Omental fat pad (tissue), 3 donors: ENCODE measurements at regions not wholly inside any gene's neighbourhood (a gene's known extent, or its start where the extent isn't known, plus 50 kb on each side); places are given as distances from the start of the nearest gene placed in this dataset.

ENCODE experiments used
- ATAC-seq: fragments of 150-250 bp; one replicate; pipeline ENCODE4 v1.9.1; 2016; ENCODE audit warnings: mild to moderate bottlenecking, moderate library complexity; ENCODE audit not compliant: low FRiP score
- DNase-seq: peaks from one replicate; pipeline ENCODE4 v3.0.0-alpha.2; 2019; ENCODE audit warnings: low spot score
- TF ChIP-seq, protein P1 (sequence below), 3 donors: fragments of 450-650 bp; IDR thresholded peaks; one replicate each; pipeline ENCODE4 v1.5.1; 2016 to 2017; ENCODE audit warnings: antibody characterized with exemption in 3 of 3, mild to moderate bottlenecking in 3 of 3, moderate library complexity in 2 of 3

DNA sequence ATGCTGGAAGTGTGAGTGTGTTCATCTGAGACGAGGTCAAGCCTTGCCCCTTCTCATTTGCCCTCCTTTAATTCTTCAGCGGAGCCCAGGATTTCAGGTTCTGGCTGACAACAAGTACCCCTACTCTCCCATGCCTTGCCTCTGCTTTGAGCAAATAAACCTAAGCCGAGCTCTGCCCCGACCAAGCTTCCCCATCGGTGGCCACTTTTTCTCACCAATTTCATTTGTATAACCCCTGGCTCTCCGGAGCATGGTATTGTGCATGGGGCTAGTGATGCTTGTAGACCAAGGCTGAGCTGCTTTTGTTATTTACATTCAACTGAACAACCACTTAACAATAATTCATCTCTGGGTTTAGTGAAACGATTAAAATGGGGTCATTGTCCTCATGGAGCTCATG, 100.2 kb upstream of the RAB3GAP2 start:
- DNase-seq, result no peak
- TF ChIP-seq, protein P1, sequence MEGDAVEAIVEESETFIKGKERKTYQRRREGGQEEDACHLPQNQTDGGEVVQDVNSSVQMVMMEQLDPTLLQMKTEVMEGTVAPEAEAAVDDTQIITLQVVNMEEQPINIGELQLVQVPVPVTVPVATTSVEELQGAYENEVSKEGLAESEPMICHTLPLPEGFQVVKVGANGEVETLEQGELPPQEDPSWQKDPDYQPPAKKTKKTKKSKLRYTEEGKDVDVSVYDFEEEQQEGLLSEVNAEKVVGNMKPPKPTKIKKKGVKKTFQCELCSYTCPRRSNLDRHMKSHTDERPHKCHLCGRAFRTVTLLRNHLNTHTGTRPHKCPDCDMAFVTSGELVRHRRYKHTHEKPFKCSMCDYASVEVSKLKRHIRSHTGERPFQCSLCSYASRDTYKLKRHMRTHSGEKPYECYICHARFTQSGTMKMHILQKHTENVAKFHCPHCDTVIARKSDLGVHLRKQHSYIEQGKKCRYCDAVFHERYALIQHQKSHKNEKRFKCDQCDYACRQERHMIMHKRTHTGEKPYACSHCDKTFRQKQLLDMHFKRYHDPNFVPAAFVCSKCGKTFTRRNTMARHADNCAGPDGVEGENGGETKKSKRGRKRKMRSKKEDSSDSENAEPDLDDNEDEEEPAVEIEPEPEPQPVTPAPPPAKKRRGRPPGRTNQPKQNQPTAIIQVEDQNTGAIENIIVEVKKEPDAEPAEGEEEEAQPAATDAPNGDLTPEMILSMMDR (IDR thresholded peaks at IDR 0.05), result no peak
- ATAC-seq, result no peak

DNA sequence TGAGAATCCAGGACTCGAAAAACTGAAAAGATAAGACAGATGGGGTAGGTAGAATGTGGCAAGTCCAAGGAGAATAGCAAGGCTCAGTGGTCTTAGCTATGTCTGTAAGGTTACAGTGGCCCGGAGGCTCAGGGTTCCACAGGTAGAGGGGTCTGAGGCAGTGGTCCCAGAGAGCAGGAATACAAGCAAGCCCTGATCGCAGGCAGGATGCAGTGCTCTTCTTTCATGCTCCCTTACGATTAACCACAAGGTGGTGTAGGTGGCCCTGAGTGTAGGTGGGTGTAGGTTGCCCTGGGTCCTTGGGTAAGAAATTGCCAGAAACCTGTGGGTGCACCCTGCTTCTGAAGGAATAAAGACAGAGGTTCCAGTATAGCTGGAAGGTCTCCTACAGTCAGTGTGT, 99.1 kb upstream of the RAB3GAP2 start:
- ATAC-seq (no peak), DNase-seq (no peak)
- TF ChIP-seq, protein P1 (IDR thresholded peaks at IDR 0.05), result no peak

DNA sequence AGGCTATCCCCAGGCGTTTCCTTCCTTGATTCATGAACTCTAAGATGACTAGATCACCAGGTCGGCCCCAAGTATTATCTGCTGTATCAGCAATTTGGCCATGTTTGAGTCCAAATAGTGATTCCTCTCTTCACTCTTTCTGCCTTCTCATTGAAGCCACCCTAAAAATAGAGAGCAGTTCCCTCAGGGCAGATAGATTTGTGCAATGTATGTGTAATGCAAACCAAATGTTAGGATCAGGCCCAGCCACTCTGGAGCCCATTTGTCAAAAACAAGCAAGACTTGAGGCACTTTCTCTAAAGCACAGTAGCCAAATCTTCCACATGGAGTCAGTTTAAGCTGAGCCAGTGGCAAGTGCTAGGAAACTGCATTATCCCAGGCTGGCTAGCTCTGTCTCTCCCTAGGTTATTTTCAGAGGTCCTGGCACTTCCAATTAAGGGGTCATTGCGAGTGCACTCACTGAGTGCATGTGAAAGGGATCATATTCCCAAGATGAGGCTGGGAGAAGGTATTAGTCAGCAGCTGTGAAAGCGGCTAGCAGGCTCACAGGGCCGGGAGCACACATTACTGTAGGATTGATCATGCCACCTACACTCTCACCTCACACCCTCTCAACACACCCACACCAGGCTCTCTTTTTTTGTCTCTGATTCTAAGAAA, 97.9 kb upstream of the RAB3GAP2 start:
- TF ChIP-seq, protein P1 (IDR thresholded peaks at IDR 0.05), result no peak
- no peak for ATAC-seq
- DNase-seq, result no peak

DNA sequence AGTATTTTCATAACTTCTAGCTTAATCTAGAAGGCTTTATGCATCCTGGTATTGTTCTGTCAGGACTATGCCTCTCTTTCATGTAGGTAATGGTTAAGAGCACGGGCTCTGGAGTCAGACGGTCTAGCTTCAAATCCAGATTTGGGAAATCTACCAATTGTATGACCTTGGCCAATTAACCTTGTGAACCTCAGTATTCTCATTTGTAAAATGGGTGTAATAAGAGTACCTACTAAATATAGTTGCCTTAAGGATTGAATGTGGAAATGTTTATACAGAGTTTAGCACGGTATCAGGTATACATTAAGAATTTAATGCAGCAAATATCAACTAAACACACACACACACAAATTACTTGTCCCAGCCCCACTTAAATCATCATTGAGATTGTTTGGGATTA, 97.3 kb upstream of the RAB3GAP2 start:
- no peak for DNase-seq
- TF ChIP-seq, protein P1 (IDR thresholded peaks at IDR 0.05), result no peak
- no peak for ATAC-seq

DNA sequence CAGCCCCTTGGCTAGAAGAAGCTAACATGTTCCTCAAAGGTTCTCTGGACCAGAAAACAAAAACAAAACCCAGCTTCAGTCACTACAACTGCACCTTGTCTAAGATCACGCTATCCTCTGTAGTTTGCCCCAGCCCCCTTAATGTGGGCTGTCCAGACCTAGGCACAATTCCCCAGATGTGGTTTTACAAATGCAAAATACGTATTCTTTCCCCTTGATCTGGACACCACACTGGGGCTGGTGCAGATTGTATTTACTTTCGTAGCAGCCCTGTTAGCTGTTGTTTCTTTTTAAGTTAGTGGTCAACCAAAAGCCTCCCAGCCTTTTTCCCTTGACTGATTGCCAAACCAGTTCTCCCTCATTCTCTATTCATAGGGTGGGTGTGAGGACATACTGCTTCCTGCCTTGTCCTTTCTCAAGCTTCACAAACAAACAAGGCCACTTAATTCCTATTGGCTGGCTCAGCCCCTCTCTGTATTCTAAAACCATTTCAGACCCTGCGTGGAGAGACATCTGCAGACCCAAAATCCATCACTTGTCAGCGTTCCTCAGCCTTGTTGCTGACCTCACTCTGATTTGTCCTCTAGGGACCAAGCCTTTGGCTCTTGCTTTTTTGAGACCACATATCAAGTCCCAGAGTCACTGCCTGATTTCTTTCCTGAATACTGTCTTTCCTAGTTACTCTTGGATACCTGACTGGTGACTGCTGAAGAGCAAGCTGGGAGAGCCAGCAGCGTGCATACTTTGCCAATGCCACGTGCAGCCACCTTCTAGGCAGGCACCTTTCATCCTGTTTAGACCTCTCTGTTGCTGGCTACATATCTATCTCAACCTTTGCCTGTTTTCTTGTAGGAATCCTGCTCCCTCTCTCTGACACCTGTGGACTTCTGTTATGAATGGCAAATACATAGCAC, 96.4 kb upstream of the RAB3GAP2 start:
- ATAC-seq, result no peak
- no peak for DNase-seq

DNA sequence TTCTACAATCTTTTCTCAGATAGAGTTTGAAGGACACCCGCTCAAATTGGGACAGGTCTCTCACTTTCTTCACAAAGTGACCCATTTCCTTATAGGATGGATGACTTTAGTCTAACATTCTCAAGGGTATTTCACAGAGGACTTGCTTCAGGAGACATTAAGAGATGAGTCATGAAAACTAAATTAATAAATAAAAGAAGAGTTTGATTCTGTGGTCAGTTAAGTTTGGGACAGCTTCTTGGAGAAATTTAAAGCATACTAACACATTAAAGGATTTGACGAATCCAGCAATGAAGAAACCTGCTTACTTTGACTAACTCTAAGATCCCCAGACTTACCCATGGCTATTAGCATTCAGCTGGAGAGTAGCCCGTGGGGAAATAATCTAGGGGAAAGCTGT, 95.6 kb upstream of the RAB3GAP2 start:
- TF ChIP-seq, protein P1 (IDR thresholded peaks at IDR 0.05), result no peak
- no peak for DNase-seq
- no peak for ATAC-seq

More for the DNA sequence above, 96.4 kb upstream of the RAB3GAP2 start:
- TF ChIP-seq, protein P1 (IDR thresholded peaks at IDR 0.05), result no peak
